Gastrocnemius medialis (tissue), 4 donors: ENCODE measurements at regions not wholly inside any gene's neighbourhood (a gene's known extent, or its start where the extent isn't known, plus 50 kb on each side); places are given as distances from the start of the nearest gene placed in this dataset.

Experiments used
- CTCF ChIP-seq, 5 experiments: fragments of 450-650 bp in 3 of 5; fragments of 200-600 bp in 2 of 5; sonication (generic) in 2 of 5; IDR thresholded peaks in 4 of 5; conservative IDR thresholded peaks in 1 of 5; 1 replicate in 4 of 5; 2 replicates in 1 of 5; pipeline ENCODE4 v1.5.1; 2016 to 2019; ENCODE audit warnings: antibody characterized with exemption in 5 of 5, mild to moderate bottlenecking in 3 of 5, moderate library complexity in 3 of 5
- POLR2A ChIP-seq, 2 donors: fragments of 450-650 bp; IDR thresholded peaks; one replicate each; pipeline ENCODE4 v1.6.1; 2017; ENCODE audit warnings: antibody characterized with exemption in 2 of 2, mild to moderate bottlenecking in 2 of 2, moderate library complexity in 2 of 2

- no peak for TF ChIP-seq POLR2A (IDR thresholded peaks at IDR 0.05)
- TF ChIP-seq CTCF (IDR thresholded peaks at IDR 0.05 in 4 of 5, conservative IDR thresholded peaks at IDR 0.05 in 1 of 5) = no peak
Observed at GRCh38 chr14:39851202-39851601, 419.0 kb upstream of the FBXO33 start.
